ENCODE measurements at regions not wholly inside any gene's neighbourhood (a gene's known extent, or its start where the extent isn't known, plus 50 kb on each side); places are given as distances from the start of the nearest gene placed in this dataset.

DNA sequence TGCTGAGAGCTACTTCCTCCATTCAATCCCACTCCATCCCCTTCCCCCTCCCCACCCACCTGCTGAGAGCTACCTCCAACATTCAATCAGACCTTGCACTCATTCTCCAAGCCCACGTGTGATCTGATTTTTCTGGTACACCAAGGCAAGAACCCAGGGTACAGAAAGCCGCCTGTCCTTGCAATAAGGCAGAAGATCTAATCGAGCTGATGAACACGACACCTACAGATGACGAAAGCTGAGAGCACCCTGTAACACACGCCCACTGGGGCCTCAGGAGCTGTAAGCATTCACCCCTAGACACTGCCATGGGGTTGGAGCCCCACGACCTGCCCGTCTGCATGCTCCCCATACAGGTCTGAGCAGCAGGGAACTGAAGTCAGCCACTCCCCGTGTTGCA lies 58.3 kb downstream of the TRIML1 start:
- DNase-seq (ENCODE audit: extremely low read depth in 1 of 2, low read depth in 1 of 2) = no peak

DNA sequence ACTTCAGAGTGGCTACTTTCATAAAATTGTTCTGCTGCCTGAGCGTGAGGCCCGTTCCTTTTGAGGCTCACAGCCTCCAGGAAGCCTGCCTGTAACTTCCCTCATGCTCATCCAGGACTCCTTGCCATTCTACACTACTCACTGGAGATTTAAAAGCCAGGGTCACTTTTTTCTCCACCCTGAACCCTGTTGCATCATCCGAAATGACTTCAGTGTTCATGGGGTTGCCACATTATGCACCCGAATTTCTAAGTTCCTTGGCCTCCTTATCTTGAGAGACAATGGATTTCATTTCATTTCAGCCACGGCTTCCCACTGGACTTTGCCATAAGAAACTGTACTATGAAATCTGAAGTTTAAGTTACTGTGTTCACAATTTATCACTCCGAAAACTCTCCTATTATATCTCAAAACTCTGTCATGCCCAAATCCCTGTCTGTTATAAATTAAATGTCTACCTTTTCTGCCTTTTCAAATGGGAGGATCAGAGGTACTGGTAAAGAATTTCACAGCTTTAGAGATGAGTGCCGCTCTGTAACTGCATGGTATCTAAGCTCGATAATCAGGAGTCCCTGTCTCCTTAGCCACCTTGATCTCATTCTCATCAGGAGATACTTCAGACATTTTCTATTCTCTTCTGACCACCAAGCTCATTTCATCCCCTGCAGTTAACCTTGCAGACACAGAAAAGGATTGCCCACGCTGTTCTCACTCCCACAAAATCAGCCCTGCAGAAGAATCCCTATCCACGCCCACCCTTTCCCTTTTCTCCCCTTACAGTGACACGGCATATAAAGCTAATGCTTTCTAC lies 59.9 kb downstream of the TRIML1 start:
- no peak for DNase-seq (ENCODE audit: extremely low read depth in 1 of 2, low read depth in 1 of 2)

GRCh38 chr4:188201851-188202250 lies 62.6 kb downstream of the TRIML1 start:
- no peak for DNase-seq (ENCODE audit: extremely low read depth in 1 of 2, low read depth in 1 of 2)

DNA sequence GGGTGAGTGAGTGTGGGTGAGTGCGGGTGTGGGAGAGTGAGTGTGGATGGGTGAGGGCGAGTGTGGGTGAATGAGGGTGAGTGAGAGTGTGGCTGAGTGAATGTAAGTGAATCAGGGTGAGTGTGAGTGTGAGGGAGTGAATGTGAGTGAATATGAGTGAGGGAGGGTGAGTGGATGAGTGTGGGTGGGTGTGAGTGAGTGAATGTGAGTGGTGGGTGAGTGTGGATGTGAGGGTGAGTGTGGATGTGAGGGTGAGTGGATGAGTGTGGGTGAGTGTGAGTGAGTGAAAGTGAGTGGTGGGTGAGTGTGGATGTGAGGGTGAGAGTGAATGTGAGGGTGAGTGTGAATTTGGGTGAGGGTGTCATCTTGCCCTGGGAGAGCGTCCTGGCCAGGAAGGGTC lies 67.5 kb downstream of the TRIML1 start:
- no peak for DNase-seq (ENCODE audit: extremely low read depth in 1 of 2, low read depth in 1 of 2)

GRCh38 chr4:188214861-188215260 lies 75.6 kb downstream of the TRIML1 start:
- no peak for DNase-seq (ENCODE audit: extremely low read depth in 1 of 2, low read depth in 1 of 2)

DNA sequence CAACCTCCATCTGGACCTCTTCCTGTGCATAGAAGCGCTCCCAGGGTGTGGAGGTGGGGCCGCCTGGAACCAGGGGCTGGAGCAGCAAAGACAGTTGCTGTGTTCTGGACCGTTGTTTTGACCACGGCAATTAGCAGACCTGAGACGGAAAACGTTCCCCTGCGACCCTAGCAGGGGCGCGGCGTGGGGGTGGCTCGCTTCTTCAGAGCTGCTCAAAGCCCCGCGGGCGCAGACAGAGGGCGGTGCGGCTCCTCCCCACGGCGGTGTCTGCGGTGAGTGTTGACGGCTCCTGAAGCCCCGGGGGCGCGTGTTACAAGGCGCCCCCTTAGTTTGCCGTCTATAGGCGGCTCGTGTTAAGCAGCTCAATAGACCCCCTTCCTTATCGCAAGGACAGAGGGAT lies 79.2 kb downstream of the TRIML1 start:
- no peak for DNase-seq (ENCODE audit: extremely low read depth in 1 of 2, low read depth in 1 of 2)

DNA sequence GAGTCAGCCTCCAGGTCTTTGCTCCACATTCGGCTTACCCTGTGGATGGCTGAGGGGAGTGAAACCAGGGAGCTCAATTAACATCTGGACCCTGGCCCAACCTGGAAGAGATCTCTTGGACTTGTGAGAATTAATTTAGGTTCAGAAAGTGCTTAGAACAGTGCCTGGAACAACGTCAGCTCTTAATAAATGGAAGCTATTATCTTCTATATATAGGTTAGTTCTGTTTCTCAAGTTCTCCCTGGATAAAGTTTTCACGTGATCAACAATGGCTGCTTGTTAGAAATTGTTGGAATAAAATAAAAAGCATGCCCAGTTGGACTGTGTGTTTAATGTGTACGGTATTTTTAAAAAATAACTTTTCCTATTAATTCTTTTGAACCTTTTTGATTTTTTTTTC lies 80.8 kb downstream of the TRIML1 start:
- DNase-seq (ENCODE audit: extremely low read depth in 1 of 2, low read depth in 1 of 2) = no peak

- DNase-seq (ENCODE audit: extremely low read depth in 1 of 2, low read depth in 1 of 2) = no peak
Observed at GRCh38 chr4:188221090-188221489, 81.8 kb downstream of the TRIML1 start.

- DNase-seq (ENCODE audit: extremely low read depth in 1 of 2, low read depth in 1 of 2) = no peak
Observed at GRCh38 chr4:188228279-188228678, 89.0 kb downstream of the TRIML1 start.

GRCh38 chr4:188232428-188232827 lies 93.2 kb downstream of the TRIML1 start:
- no peak for DNase-seq (ENCODE audit: extremely low read depth in 1 of 2, low read depth in 1 of 2)

- DNase-seq (ENCODE audit: extremely low read depth in 1 of 2, low read depth in 1 of 2) = no peak
Observed at GRCh38 chr4:188242041-188242440, 102.8 kb downstream of the TRIML1 start.

DNA sequence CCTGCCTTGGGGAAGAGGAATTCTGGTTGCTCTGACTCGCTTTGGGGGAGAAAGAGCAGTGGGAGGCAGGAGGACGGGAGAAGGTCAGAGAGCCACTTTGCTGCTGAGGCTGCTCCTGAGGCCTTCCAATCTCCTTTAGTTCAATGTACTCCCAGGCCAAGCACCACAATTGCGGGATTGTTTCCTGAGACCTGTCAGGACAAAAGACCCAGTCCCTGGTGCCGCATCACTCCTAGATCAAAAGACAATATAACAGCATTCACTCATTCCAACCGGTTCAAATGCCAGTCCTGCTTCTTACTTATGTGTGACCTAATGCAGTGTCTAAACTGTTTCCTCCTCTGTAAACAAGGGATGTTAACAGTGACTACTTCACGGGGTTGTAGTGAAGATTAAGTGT lies 106.4 kb downstream of the TRIML1 start:
- no peak for DNase-seq (ENCODE audit: extremely low read depth in 1 of 2, low read depth in 1 of 2)

GRCh38 chr4:188246488-188246887 lies 107.2 kb downstream of the TRIML1 start:
- DNase-seq (ENCODE audit: extremely low read depth in 1 of 2, low read depth in 1 of 2) = no peak

GRCh38 chr4:188254211-188254610 lies 115.0 kb downstream of the TRIML1 start:
- DNase-seq (ENCODE audit: extremely low read depth in 1 of 2, low read depth in 1 of 2) = no peak

GRCh38 chr4:188262464-188262863 lies 123.2 kb downstream of the TRIML1 start:
- no peak for DNase-seq (ENCODE audit: extremely low read depth in 1 of 2, low read depth in 1 of 2)

GRCh38 chr4:188263321-188263720 lies 124.1 kb downstream of the TRIML1 start:
- DNase-seq (ENCODE audit: extremely low read depth in 1 of 2, low read depth in 1 of 2) = no peak

DNA sequence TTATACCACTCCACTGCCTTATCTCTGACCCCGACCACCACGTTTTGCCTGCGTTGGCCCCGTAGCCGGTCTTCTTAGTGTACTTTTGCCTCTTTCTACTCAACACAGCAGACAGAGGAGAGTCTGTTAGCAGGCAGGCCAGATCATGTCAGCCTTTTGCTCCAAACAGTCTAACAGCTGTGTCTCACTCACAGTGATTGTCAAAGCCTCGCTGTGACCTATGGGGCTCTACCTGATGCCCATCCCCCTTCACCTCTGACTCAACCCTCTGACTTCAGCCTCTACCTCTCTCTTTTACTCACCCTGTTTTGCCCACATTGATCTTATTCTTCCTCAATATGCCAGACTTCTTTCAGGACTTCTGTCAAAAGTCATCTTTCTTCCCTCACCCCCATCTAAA lies 127.1 kb downstream of the TRIML1 start:
- no peak for DNase-seq (ENCODE audit: extremely low read depth in 1 of 2, low read depth in 1 of 2)

GRCh38 chr4:188268131-188268908 lies 129.1 kb downstream of the TRIML1 start:
- DNase-seq (ENCODE audit: extremely low read depth in 1 of 2, low read depth in 1 of 2) = no peak

DNA sequence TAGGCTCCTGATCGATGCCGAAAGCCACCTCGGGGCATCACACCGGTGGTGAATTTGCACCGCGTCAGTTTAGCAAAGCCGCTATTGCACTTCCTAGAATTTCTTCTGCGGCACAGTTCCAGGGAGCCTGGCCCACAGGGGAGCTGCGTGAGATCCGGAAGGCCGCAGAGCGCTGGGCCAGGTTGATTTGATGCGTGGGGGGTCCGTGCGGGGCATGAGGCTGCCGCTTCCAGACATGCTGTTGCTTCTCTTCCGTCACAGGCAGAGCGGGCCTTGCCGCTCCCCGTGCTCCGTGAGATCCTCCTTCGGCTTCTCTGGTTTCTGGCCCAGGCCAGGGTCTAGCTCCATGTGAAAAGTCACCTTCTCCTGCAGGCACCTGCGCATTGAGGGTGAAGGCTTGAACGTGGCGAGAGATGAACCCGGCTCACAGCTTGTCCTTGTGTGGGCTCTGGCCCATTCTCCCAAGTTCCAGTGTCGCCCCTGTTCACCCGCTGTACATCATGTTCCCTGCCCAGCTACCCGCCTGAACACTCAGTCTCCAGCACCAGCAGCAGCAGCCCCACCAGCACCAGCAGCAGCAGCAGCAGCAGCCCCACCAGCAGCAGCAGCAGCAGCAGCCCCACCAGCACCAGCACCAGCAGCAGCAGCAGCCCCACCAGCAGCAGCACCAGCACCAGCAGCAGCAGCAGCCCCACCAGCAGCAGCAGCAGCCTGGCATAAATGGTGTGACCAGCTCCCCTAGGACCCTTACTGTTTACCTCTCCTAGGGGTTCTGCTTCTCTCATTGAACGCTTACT lies 131.2 kb downstream of the TRIML1 start:
- no peak for DNase-seq (ENCODE audit: extremely low read depth in 1 of 2, low read depth in 1 of 2)

DNA sequence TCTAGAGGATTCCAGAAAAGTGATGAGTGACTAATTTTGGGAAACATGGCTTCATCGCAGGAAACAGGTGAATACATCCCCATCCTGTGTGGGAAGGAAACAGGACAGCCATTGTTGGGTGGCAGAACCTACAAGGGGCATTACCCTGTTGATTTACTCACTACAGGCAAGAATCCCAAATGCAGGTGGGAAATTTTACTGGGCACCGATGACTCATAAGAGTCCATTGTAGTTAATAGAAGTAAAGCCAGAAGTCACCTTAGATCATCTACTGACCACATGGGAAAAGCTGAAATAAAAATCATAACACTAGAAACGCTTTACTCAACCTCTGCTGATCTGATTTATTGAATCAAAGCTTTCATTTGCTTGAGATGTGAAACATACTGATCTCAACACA lies 136.4 kb downstream of the TRIML1 start:
- no peak for DNase-seq (ENCODE audit: extremely low read depth in 1 of 2, low read depth in 1 of 2)

DNA sequence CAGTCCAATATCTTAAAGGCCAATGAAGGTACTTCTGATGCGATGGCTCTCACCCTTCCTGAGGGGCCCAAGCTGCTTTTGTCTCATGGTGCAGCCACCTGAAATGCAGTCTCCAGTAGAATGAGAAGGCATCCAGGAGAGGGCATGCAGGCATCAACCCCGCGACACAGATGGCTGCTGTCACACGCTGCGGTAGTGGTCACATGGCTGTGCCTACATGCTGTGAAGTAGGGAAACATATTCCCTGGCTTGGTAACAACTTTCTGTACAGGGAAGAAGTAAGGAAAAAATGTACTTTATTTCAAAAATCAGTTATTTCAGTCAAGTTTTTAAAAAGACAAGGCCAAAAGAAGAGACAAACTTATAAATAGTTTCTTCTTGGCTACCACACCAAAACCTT lies 139.9 kb downstream of the TRIML1 start:
- DNase-seq (ENCODE audit: extremely low read depth in 1 of 2, low read depth in 1 of 2) = no peak

Measured in activated CD8-positive, alpha-beta memory T cell treated with anti-CD3 and anti-CD28 coated beads for 1 hour (primary cell).